SK-N-SH (cell line): ENCODE measurements at regions not wholly inside any gene's neighbourhood (a gene's known extent, or its start where the extent isn't known, plus 50 kb on each side); places are given as distances from the start of the nearest gene placed in this dataset.

Experiments used
- CTCF ChIA-PET: fragments of 300-600, 350-600 bp; formaldehyde crosslinking; extraction: SDS; loops from one replicate; lab custom pipeline; 2021; lab: Yijun Ruan, JAX
- POLR2A ChIA-PET: fragments of 350-600 bp; sonication (Branson Sonifier 250); formaldehyde crosslinking; extraction: SDS; loops from one replicate; lab custom pipeline; 2020; ENCODE audit warnings: antibody characterized with exemption, inconsistent platforms; lab: Yijun Ruan, JAX
- DNase-seq: peaks from one replicate; pipeline ENCODE4 v3.0.0; 2012
- H2AFZ ChIP-seq: fragments of 200-600 bp; sonication (generic); 2 replicates; pipeline ENCODE4 v1.8.1; 2016; ENCODE audit warnings: antibody characterized with exemption, mild to moderate bottlenecking, low read depth
- H3F3A ChIP-seq: fragments of 200-600 bp; sonication (generic); replicated peaks from 2 replicates; pipeline ENCODE3; 2016; ENCODE audit warnings: antibody characterized with exemption, mild to moderate bottlenecking; ENCODE audit not compliant: insufficient read depth
- H3K27ac ChIP-seq, 2 experiments: fragments of 200-500 bp in 1 of 2; fragments of 200-600 bp in 1 of 2; sonication (Bioruptor generic) in 1 of 2; sonication (generic), shearing (Covaris generic) in 1 of 2; 2 replicates each; pipeline versions ENCODE4 v1.5.1 to v1.6.1; 2014 to 2016; ENCODE audit warnings: low read depth in 2 of 2, inconsistent platforms in 1 of 2, low read length in 1 of 2, mild to moderate bottlenecking in 1 of 2, mixed read lengths in 1 of 2
- H3K27me3 ChIP-seq: fragments of 200-600 bp; sonication (generic), shearing (Covaris generic); 2 replicates; pipeline ENCODE4 v1.6.1; 2016; ENCODE audit warnings: mixed run types; ENCODE audit not compliant: insufficient read depth
- H3K36me3 ChIP-seq, 2 experiments: fragments of 200-500 bp in 1 of 2; fragments of 200-600 bp in 1 of 2; sonication (Bioruptor generic) in 1 of 2; sonication (generic) in 1 of 2; replicated peaks in 1 of 2; 2 replicates each; pipeline versions ENCODE3 to v1.5.1; 2014 to 2016; ENCODE audit warnings: low read length in 1 of 2, mild to moderate bottlenecking in 1 of 2; ENCODE audit not compliant: insufficient read depth in 2 of 2, control insufficient read depth in 1 of 2
- H3K4me1 ChIP-seq, 2 experiments: fragments of 200-500 bp in 1 of 2; fragments of 200-600 bp in 1 of 2; sonication (Bioruptor generic) in 1 of 2; sonication (generic), shearing (Covaris generic) in 1 of 2; 2 replicates each; pipeline versions ENCODE4 v1.5.1 to v1.6.1; 2014 to 2016; ENCODE audit warnings: low read depth in 1 of 2, low read length in 1 of 2, mixed run types in 1 of 2; ENCODE audit not compliant: insufficient read depth in 2 of 2, control insufficient read depth in 1 of 2
- H3K4me2 ChIP-seq: fragments of 200-600 bp; sonication (generic), shearing (Covaris generic); 2 replicates; pipeline ENCODE4 v1.6.1; 2017; ENCODE audit warnings: mixed run types
- H3K4me3 ChIP-seq, 2 experiments: fragments of 200-500 bp in 1 of 2; fragments of 200-600 bp in 1 of 2; sonication (Bioruptor generic) in 1 of 2; sonication (generic), shearing (Covaris generic) in 1 of 2; 2 replicates each; pipeline versions ENCODE4 v1.5.1 to v1.8.1; 2014 to 2016; ENCODE audit warnings: low read depth in 2 of 2, inconsistent platforms in 1 of 2, low read length in 1 of 2, mild to moderate bottlenecking in 1 of 2, mixed read lengths in 1 of 2, moderate library complexity in 1 of 2
- H3K79me2 ChIP-seq: fragments of 200-600 bp; sonication (generic); 2 replicates; pipeline ENCODE4 v1.8.1; 2017; ENCODE audit warnings: mild to moderate bottlenecking; ENCODE audit not compliant: insufficient read depth
- H3K9ac ChIP-seq: fragments of 200-600 bp; sonication (generic); 2 replicates; pipeline ENCODE4 v1.6.1; 2017; ENCODE audit warnings: mixed run types
- H3K9me2 ChIP-seq: fragments of 200-600 bp; sonication (generic); 2 replicates; pipeline ENCODE4 v1.6.1; 2017; ENCODE audit warnings: mixed run types
- H3K9me3 ChIP-seq: fragments of 200-600 bp; sonication (generic); 2 replicates; pipeline ENCODE4 v1.6.1; 2017; ENCODE audit warnings: mixed run types, mild to moderate bottlenecking, moderate library complexity
- H4K20me1 ChIP-seq: fragments of 200-600 bp; sonication (generic); 2 replicates; pipeline ENCODE4 v1.6.1; 2017; ENCODE audit warnings: mild to moderate bottlenecking, mixed run types; ENCODE audit not compliant: insufficient read depth
- MXI1 ChIP-seq: IDR thresholded peaks from 2 replicates; pipeline ENCODE4 v1.6.1; 2012; ENCODE audit warnings: mild to moderate bottlenecking, low read depth, low read length, improper control_type of control experiment
- NFIC ChIP-seq: IDR thresholded peaks from 2 replicates; pipeline ENCODE4 v1.4.0; 2012; ENCODE audit warnings: borderline replicate concordance
- NRF1 ChIP-seq: IDR thresholded peaks from 2 replicates; pipeline ENCODE4 v1.6.1; 2012; ENCODE audit warnings: low read depth, mild to moderate bottlenecking, low read length
- WGBS: methylation state at CpG from one replicate; pipeline ENCODE4 v1.1.6; 2017; ENCODE audit warnings: low lambda C conversion rate; 5-methylcytosine and 5-hydroxymethylcytosine counted together
- TF ChIP-seq, protein P1 (sequence below): IDR thresholded peaks from 2 replicates; pipeline ENCODE4 v1.6.1; 2012; ENCODE audit warnings: mild to moderate bottlenecking, low read depth, low read length, moderate library complexity

DNA sequence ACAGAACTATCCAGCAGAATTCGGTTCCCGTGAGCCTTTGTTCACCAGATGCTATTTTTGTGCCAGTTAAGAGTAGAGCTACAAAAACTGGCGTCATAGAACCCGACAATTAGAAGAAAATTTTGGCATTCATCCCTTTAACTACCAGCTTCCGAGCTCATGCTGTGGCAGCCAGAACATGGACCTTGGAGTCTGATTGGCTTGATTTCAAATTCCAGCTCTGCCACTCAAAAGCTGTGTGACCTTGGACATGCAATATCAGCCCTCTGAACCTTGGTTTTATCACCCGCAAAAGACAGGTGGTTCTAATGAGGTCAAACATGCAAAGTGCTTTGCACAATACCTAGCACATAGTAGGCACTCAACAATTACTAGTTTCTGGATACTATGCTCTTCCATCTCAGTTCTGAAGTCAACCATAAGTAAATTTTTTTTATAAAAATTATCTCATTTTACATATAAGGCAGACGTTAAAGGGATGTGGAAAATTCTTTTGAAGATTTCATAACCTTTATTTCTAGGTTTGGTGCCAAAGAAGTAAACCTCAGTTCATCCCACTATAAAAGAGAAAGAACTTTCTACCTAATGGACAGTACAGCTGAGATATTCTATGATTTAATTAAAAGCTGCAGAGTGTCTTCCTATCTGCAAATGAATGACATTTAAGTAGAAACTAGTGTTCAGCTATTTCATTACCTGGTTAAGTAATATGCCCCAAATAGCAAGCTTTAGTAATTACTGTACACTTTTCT, 331.5 kb downstream of the HAPSTR1 start:
- no peaks in the 10 kb centered on the region for H3K79me2 ChIP-seq
- POLR2A ChIA-PET, result no interaction called here
- no peak overlapping the region for H3K4me3 ChIP-seq
- H3K36me3 ChIP-seq, result no peaks in the 10 kb centered on the region
- DNase-seq, result no peak
- no peaks in the 10 kb centered on the region for H3K9me3 ChIP-seq
- no peaks in the 10 kb centered on the region for H4K20me1 ChIP-seq
- no peak overlapping the region for H3K27ac ChIP-seq
- H3K9ac ChIP-seq, result no peak overlapping the region
- no peaks in the 10 kb centered on the region for H3F3A ChIP-seq
- no peaks in the 10 kb centered on the region for H3K27me3 ChIP-seq
- TF ChIP-seq, protein P1, sequence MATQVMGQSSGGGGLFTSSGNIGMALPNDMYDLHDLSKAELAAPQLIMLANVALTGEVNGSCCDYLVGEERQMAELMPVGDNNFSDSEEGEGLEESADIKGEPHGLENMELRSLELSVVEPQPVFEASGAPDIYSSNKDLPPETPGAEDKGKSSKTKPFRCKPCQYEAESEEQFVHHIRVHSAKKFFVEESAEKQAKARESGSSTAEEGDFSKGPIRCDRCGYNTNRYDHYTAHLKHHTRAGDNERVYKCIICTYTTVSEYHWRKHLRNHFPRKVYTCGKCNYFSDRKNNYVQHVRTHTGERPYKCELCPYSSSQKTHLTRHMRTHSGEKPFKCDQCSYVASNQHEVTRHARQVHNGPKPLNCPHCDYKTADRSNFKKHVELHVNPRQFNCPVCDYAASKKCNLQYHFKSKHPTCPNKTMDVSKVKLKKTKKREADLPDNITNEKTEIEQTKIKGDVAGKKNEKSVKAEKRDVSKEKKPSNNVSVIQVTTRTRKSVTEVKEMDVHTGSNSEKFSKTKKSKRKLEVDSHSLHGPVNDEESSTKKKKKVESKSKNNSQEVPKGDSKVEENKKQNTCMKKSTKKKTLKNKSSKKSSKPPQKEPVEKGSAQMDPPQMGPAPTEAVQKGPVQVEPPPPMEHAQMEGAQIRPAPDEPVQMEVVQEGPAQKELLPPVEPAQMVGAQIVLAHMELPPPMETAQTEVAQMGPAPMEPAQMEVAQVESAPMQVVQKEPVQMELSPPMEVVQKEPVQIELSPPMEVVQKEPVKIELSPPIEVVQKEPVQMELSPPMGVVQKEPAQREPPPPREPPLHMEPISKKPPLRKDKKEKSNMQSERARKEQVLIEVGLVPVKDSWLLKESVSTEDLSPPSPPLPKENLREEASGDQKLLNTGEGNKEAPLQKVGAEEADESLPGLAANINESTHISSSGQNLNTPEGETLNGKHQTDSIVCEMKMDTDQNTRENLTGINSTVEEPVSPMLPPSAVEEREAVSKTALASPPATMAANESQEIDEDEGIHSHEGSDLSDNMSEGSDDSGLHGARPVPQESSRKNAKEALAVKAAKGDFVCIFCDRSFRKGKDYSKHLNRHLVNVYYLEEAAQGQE, result no peak
- no peaks in the 10 kb centered on the region for H3K9me2 ChIP-seq
- WGBS, result 22% methylated on average over 6 of the region's 7 CpGs
- CTCF ChIA-PET, result interaction anchor here (1.0 kb wide), 1 partner anchor 10 kb away, joined by 3 read pairs; no protein-coding TSS in a partner anchor
- no peak overlapping the region for H3K4me2 ChIP-seq
- H2AFZ ChIP-seq, result no peak overlapping the region
- H3K4me1 ChIP-seq, result no peaks in the 10 kb centered on the region

DNA sequence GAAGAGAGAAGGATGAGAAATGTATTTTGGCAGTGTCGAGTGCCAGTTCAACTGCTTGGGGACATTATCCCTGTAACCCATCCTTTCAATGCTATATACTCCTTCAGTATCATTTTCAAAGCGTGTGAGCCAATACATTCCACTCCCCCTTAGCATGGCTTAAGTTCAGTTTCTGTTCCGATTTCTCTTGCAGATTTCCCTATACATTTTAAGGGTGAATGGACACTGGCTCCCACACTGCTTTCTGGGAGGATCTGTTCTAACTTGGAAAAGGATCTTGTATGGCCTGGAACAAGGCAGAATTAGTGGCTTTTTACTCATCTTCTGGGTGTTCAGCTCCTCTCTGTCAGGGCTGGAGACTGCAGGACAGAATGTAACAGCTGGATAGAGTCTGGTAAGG, 333.8 kb downstream of the HAPSTR1 start:
- TF ChIP-seq MXI1 (no peak), NFIC (no peak)
- TF ChIP-seq, all 33 proteins: peak for 0
- ChIA-PET POLR2A (no interaction called here), CTCF (no interaction called here)
- no peak overlapping the region for H3K4me2 ChIP-seq
- WGBS, result 14% methylated on average over 3 of the region's 3 CpGs
- no peaks in the 10 kb centered on the region for H3K4me1 ChIP-seq
- H3K36me3 ChIP-seq, result no peaks in the 10 kb centered on the region
- no peaks in the 10 kb centered on the region for H4K20me1 ChIP-seq
- H3K79me2 ChIP-seq, result no peaks in the 10 kb centered on the region
- no peaks in the 10 kb centered on the region for H3K9me2 ChIP-seq
- no peaks in the 10 kb centered on the region for H3K27me3 ChIP-seq
- no peaks in the 10 kb centered on the region for H3K9me3 ChIP-seq
- H3K9ac ChIP-seq, result no peak overlapping the region
- H3K4me3 ChIP-seq, result no peak overlapping the region
- H2AFZ ChIP-seq, result no peak overlapping the region
- no peak for DNase-seq
- no peak overlapping the region for H3K27ac ChIP-seq
- no peaks in the 10 kb centered on the region for H3F3A ChIP-seq

DNA sequence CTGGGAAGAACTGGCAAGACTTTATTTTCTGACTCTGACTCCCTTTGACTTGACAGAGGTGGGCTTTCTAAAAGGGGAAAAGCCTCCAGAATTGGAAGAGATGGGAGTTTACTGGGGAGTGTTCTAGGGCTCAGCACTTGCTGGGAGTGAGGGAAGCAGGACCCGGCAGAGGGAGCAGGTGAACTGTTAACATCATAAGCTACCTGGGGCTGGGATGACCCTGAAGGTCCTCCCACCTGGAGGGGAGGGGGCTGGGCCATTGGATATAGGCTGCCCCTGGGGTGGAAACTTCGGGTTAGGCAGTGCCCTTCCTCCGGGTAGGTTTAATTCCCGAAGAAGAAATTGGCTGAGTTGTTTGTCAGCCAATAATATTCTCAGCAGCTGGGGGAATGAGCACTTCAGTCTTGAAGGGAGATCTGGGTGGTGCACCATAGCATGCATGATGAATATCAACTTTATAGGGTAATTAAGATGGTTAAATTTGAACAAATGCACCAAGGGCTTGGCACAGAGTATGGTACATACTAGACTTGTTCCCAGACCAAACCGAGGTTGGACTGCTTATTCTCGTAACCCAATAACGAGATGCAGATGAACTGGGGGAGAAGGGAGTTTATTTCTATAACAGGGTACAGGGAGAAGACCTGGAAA, 337.0 kb downstream of the HAPSTR1 start:
- TF ChIP-seq NRF1, result no peak
- Histone ChIP-seq H3K36me3 (no peaks in the 10 kb centered on the region), H3K4me1 (no peaks in the 10 kb centered on the region), H4K20me1 (no peaks in the 10 kb centered on the region), H3K27me3 (no peaks in the 10 kb centered on the region), H3K79me2 (no peaks in the 10 kb centered on the region), H3F3A (no peaks in the 10 kb centered on the region), H3K9me2 (no peaks in the 10 kb centered on the region), H2AFZ (no peak overlapping the region), H3K9ac (no peak overlapping the region), H3K4me3 (no peak overlapping the region), H3K9me3 (no peaks in the 10 kb centered on the region), H3K27ac (no peak overlapping the region), H3K4me2 (no peak overlapping the region)
- 18% methylated on average over 6 of the region's 7 CpGs for WGBS
- no peak for DNase-seq
- ChIA-PET POLR2A (no interaction called here), CTCF (no interaction called here)
